22Rv1 (cell line): ENCODE measurements at regions not wholly inside any gene's neighbourhood (a gene's known extent, or its start where the extent isn't known, plus 50 kb on each side); places are given as distances from the start of the nearest gene placed in this dataset.

ENCODE experiments used
- H3K27ac ChIP-seq: fragments of 450-650 bp; 2 replicates; pipeline ENCODE4 v1.5.1; 2017
- CTCF ChIP-seq: fragments of 450-650 bp; IDR thresholded peaks from 2 replicates; pipeline ENCODE4 v1.5.1; 2017; ENCODE audit warnings: mild to moderate bottlenecking
- ZFX ChIP-seq: fragments of 450-650 bp; IDR thresholded peaks from 2 replicates; pipeline ENCODE4 v1.6.1; 2017; ENCODE audit warnings: antibody characterized with exemption, borderline replicate concordance

GRCh38 chr1:103372866-103373265 is 152.6 kb upstream of the RNPC3 start:
- TF ChIP-seq ZFX (no peak), CTCF (no peak)
- H3K27ac ChIP-seq, result no peak overlapping the region

GRCh38 chr1:103371234-103371633 is 154.3 kb upstream of the RNPC3 start:
- no peak for TF ChIP-seq CTCF
- no peak overlapping the region for H3K27ac ChIP-seq

- H3K27ac ChIP-seq, result no peak overlapping the region
- no peak for TF ChIP-seq CTCF
These were observed 158.3 kb upstream of the RNPC3 start for GRCh38 chr1:103367186-103367585.

- H3K27ac ChIP-seq, result no peak overlapping the region
- TF ChIP-seq CTCF, result no peak
- no peak for TF ChIP-seq ZFX
These were observed 159.5 kb upstream of the RNPC3 start for GRCh38 chr1:103365860-103366569.

GRCh38 chr1:103363008-103363365 is 162.5 kb upstream of the RNPC3 start:
- TF ChIP-seq CTCF (no peak), ZFX (no peak)

GRCh38 chr1:103362348-103363007 is 163.0 kb upstream of the RNPC3 start:
- no peak overlapping the region for H3K27ac ChIP-seq
- TF ChIP-seq CTCF (no peak), ZFX (no peak)

More at GRCh38 chr1:103363008-103363365, 162.5 kb upstream of the RNPC3 start:
- H3K27ac ChIP-seq, result no peak overlapping the region

- TF ChIP-seq CTCF (no peak), ZFX (no peak)
- H3K27ac ChIP-seq, result no peak overlapping the region
These were observed 172.1 kb upstream of the RNPC3 start for GRCh38 chr1:103353391-103353790.
